Kidney tubule cell (primary cell): ENCODE measurements at regions not wholly inside any gene's neighbourhood (a gene's known extent, or its start where the extent isn't known, plus 50 kb on each side); places are given as distances from the start of the nearest gene placed in this dataset.
"Not testable (repeated sequence)": the region's sequence is repeated elsewhere in the genome, so short reads cannot be mapped to it uniquely, and the experiment has no call there.

ENCODE experiments used
- DNase-seq: peaks from one replicate; pipeline ENCODE4 v3.0.0-alpha.2; 2018; ENCODE audit warnings: low spot score

DNA sequence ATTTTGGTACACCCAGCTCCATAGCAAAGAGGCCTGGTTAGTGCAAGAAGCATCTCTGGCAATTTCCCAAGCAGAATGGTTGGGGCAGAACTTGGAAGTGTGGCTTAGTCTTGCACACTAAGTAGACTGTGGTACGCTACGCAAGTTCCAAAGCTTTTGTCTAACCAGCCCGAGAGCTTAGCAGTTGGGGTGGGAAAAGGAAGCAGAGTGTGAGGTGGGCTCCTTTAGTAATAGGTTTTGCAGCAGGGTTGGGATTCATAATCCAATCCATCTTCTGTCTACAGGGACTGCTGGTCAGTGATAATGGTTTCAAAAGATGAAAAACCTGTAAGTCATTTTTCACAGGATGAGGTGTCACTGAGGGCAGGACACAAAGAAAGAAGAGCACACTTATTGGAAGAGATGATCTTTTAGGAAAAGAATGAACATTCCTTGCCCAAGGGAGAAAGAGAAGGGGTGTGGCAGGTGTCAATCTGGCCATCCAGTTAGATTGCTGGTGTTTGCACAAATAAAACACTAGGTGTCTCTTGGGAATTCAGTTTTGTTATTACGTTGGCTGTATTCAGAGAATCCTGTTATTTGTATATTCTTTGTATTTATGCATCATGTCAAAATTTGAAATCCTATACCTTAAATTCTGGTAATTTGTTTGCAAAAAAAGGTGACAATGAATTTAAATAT, 244.3 kb downstream of the GPAT3 start:
- DNase-seq = peak; percentile 40

DNA sequence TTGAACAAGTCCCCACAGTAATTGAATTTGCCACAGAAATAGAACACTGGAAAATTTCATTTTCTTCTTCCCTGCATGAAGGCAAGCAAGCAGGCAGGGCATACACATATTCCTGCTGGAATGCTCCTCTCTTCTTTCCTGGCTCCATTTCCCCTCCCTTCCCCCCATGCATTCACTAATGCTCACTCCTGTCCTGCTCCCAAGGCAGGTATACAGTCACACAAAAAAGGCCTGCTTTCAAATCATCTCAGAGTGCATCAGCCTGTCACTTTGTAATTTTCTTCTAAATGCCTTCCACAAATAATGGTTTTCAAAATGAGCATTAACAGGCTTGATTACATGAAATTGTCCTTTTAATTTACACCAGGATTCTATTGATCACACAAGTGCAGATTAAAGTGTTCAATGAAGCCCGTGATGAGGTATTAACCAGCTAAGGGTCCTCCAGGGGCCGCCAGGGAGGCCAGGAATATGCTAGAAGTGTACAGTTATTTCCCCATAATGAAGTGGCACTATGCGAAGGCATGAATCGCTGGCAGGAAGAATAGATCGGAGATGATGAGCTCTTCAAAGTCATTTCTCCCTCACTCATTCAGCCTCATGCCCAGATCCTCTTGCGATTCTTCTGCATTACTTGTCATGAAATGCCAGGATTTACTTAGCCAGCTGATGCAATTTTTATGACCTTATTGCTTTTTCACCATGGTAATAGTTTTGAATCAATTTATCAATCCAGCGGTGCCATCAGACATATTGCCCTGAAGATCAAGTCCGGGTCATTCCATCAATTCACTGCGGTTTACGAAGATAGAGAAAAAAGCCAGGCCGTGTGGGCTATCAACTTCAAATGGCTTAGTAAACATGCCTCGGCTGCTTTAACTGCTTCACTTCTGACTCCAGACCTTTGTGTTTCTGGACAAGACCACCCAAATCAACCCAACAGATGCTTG, 243.5 kb downstream of the GPAT3 start:
- DNase-seq = no peak

DNA sequence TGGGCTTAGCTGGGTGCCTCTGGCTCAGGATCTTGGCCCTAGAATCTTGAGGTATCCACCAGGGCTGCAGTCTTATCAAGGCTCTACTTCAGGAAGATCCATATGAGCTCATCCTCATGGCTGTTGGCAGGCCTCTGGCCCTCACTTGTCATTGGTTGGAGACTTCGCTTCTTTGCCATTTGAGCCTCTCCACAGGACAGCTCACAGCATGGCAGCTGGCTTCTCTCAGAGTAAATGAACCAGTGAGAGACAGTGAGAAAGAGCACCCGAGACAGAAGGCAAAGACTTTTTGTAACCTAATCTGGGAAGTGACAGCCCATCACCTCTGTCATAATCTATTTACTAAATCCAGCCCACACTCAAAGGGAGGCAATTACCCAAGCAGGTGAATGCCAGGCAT, 236.8 kb downstream of the GPAT3 start:
- no peak for DNase-seq

DNA sequence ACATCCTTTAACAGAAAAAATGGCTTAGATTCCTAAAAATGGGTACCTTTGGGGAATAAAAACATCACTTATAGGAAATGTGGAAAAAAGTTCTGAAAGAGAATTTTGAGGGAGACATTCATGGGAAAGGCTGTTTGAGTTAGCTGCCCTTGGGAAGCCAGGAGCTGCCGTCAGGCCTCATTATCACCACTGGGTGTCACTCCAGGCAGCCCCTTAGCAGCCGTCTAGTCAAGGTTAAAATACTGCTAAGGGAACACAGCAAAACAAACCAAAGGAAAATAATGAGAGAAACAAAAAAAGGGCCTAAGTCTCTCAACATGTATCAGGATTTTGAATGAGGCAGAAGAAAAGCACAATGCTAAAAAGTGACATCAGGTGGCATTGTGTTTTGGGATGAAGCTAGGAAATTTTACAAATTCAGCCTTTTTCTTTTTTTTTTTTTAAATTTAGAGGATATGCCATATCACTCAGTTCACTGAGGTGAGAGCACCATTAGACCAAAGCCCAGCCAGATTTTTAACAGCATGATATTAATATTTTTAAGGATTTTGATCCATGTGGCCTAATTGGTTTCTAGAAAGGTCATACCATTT, 235.3 kb downstream of the GPAT3 start:
- peak; percentile 79 for DNase-seq

DNA sequence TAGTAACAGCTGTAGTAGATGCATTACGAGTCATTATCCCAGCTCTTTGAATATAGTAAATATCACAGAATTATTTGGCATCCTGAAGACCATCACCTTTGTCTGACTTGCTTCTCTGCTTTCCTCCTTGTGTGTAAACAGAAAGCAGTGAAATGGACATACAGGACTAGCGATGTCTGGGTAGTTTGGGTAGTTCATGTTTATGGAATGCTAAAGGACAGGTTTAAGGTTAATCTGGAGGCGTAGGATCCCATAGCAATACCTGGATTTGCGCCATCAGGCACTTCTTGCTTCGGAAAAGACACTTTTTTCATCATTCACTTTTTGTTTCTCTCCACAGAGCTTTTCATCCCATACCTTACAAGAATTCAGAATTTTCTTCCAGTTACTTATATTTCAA, 232.2 kb downstream of the GPAT3 start:
- DNase-seq = no peak

DNA sequence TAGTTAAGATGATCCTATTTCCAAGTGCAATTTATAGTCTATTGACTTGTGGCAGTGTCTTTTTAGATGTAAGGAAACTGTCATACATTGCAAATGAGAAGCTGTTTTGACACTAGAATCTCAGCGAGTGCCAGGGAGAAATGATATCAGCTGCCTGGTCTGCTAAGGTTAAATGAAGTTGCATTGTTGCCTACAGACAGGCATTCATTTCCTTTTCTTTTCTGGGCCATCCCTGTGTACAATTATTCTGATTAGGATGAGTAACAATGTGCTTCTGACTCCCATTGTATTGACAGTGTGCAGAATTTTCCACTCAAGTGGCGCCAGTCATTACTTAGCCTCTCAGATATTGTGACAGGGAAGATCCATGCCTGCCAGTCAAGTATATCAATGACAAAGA, 231.2 kb downstream of the GPAT3 start:
- no peak for DNase-seq

DNA sequence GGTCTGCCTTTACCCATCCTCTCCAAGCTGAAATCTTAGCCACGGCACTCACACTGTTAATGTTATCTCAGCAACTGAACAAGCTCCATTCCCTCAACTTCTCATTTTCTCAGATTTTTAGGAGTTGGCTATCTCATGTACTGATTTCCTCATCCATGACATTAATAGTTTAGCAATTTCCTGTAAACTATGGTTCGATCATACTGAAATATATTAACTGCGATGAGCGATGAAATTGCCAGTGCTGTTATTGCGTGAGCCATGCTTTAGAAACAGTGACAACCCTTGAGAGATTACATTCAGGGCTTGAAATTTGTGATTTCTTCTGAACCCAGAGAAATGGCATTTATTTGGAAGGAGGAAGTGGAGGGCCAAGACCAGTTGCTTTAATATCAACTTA, 223.7 kb downstream of the GPAT3 start:
- DNase-seq = no peak

DNA sequence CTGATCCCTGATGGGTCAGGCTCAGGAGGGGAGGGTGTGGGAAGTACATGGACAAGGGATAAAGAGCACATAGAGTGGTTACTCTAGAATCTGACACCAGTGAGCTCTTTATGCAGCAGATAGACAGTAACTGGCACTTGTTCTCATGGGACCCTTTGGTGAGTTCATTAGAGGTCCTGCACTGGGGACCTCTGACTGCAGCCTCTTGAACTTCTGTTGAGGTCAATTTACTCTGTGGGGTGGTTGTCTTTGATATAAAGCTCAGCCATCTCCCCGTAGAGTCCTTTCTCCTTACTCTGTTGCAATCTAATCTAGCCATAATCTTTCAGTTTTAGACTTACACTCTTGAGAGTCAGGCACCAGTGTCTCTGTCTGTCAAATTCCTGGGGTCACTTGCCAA, 222.4 kb downstream of the GPAT3 start:
- DNase-seq = no peak

DNA sequence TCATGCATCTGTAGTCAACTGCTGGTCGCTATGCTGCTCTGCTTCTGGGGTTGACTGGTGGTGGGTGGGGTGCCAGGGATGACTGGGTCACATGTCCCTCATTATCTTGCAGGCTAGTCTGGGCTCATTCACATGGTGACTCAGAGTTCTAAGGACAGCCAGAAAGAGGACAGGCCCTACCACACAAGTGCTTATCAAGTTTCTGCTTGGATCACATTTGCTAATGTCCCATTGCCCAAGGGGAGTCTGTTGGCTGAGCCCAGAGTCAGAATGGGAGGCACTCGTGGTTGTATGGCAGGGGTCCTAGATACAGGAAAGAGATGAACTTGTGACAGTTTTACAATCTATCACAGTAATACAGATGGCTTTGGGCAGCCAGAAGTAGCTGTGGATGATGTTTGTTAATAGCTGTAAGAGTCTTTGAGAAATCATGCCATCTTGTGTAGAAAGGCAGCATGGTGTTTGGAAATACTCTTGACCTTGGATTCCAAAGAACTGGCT, 221.3 kb downstream of the GPAT3 start:
- peak; percentile 43 for DNase-seq

DNA sequence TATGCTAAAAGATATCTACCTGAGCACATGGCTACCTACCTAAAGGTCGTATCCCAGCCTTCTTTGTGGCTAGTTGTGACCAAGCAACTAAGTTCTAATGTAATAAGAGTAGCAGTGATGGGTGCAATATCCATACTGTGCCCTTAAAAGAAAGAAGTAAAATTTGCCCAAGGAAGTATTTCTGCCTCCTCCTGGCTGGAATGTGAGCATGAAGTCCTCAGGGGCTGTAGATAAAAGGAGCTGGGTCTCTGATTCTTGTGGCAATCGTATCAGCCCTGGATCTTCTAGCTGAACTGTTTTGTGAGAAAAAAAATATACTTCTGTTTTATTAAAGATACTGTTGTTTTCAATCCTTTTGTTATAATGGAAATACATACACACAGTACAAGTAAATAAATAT, 217.4 kb downstream of the GPAT3 start:
- DNase-seq = no peak

DNA sequence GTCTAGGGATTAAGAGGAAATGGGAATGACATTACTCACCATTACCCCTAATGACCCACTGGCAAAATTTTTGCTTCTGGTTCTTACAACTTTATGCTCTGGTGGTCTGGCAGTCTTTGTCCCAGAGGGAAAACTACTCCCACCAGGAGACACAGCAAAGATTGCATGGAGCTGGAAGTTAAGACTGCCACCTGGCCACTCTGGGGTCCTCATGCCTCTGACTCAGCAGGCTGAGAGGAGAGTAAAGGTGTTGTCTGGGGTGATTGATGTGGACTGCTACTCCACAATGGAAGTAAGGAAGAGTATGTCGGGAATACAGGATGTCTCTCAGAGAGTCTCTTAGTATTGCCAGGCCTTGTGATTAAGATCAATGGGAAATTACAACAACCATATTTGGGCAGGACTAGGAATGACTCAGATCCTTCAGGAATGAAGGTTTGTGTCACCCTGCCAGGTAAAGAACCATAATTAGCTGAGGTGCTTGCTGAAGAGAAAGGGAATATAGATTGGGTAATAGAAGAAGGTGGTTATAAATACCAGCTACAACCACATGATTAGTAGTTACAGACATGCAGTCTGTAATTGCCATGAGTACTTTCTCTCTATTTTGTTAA, 215.5 kb downstream of the GPAT3 start:
- peak; percentile 89 for DNase-seq

DNA sequence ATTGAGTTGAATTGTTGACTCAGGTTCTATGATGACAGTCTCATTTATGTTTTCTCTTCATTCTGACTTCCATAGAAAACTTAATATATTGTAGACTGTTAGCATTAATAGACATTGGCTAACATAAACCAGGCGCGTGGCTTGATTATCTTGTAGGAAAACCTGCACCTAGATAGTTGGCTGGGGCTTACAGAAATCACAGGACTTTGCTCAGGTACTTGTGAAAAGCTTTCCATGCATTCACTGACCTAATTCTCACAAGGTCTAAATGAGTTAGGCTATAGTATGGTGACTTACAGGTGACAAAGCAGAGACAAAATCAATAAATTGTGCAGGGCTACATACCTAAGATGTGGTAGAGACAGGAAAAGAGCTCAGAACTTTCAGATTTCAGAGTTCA, 212.8 kb downstream of the GPAT3 start:
- DNase-seq = no peak

DNA sequence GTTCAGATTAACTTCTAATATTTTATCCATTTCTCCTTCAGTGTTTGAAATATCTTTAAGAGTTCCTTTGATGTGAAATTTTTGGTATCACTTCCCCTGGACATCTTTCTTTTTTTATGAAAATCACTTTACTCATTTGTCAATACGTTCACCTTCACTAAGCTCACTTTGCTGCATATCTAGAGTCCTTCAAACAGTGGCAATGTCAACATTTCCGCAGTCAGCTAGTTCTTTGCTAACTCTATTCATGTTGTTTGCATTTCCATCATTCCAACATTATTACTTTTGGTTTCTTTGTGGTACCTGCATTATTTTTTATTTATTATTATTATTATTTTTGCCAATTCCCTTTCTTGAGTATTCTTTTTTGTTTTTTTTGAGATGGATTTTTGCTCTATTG, 203.0 kb downstream of the GPAT3 start:
- no peak for DNase-seq

DNA sequence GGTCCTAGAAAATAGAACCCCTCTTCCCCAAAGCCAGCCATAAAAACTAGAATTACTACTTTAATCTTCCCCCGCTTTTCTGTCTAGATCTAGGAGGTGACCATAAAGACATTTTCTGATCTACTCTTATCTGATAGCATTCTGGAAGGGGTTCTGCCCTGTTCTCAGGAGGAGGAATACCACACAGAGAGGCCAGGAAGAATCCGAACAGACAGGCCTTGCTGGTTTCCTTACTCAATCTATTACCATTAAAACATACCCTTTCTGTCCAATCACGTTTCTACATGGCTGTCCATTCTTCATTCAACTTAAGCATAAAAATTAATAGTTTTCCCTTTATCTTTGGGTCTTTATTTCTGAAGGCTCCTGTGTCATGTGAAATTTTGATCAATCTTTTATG, 198.7 kb downstream of the GPAT3 start:
- no peak for DNase-seq

DNA sequence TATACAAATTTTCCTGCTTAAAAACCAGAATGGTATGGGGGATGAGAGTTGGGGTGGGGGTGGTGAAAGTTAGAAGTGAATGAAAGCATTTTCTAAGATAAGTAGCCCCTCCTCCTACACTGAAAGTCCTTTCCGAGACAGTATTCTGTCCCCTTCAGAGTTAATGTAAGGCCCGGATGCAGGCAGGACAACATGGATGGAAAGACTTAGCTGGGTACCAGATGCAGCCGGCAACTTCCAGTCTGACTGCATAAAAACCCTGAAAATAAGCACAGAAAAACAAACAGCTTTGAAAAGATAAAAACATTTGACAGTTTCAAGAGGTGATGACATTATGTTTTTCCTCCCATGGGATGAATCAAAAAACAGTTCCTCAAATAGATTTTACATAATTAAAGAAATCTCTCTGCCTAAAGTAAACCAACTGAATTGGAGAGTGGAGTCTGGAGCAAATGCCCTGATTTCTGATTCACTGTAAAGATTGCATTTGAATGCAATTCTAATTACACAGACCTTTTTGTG, 196.3 kb downstream of the GPAT3 start:
- no peak for DNase-seq

DNA sequence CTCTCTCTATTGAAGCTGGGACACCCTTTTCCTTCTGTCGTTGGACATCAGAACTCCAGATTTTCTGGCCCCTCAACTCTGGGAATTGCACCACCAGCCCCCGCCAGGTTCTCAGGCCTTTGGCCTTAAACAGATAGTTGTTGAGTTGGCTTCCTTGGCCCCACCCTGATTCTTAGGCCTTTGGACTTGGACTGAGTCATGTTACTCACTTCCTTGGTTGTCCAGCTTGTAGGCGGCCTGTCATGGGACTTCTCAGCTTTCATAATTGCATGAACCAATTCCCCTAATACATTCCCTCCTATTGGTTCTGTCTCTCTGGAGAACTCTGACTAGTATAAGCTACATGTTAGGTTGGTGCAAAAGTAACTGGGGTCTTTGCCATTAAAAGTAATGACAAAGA, 195.7 kb downstream of the GPAT3 start:
- peak; percentile 28 for DNase-seq

DNA sequence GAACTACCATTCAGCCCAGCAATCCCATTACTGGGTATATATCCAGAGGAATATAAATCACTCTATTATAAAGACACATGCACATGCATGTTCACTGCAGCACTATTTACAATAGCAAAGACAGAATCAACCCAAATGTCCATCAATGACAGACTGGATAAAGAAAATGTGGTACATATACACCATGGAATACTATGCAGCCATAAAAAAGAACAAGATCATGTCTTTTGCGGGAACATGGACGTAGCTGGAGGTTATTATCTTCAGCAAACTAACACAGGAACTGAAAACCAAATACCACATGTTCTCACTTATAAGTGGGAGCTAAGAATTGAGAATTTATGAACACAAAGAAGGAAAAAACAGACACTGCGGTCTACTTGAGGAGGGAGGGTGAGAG, 195.1 kb downstream of the GPAT3 start:
- not testable (repeated sequence) for DNase-seq

DNA sequence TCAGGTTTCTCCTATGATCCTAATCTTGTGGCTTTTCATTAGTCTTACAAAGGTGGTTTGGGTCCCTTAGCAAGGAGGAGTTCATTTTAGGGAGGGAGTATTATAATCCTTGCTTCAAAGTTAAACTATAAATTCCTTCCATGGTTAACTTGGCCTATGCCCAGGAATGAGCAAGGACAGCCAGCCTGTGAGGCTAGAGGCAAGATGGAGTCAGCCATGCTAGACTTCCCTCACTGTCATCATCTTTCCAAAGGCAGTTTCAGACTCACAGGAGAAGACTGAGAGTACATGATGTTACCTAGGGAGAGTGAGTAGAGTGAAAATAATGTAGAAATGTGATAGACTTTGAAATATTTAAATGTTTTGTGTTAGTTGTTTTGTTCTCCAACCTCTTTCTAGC, 192.3 kb downstream of the GPAT3 start:
- DNase-seq = no peak

DNA sequence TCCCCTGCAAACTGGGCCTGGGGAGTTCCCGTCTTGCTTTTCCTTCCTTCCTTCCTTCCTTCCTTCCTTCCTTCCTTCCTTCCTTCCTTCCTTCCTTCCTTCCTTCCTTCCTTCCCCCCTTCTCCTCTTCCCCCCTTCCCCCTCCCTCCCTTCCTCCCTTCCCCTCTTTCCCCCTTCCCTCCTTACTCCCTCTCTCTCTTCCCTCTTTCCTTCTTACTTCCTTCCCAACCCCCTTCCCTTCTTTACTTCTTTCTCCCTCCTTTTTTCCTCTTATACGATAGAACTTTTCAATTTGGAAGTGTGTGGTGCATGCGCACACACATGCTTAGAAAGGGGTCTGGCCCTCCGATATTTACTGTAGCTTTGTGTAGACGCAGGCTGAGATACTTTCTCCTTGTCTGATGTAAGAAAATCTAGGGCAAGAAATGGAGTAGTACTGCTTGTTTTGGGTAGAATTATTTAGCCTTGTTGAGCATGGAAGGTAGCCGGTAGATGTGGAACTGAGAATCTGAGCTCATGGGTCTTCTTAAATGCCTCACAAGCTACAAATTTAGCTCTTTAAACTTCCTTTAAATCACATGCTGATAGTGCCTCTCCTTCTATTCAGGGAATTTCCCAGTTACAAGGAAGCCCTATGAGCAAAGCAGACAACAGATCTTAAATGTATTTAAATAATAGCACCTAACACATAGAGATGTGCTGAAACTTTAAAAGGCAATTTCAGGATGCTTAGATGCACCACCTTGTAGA, 189.6 kb downstream of the GPAT3 start:
- no peak for DNase-seq

DNA sequence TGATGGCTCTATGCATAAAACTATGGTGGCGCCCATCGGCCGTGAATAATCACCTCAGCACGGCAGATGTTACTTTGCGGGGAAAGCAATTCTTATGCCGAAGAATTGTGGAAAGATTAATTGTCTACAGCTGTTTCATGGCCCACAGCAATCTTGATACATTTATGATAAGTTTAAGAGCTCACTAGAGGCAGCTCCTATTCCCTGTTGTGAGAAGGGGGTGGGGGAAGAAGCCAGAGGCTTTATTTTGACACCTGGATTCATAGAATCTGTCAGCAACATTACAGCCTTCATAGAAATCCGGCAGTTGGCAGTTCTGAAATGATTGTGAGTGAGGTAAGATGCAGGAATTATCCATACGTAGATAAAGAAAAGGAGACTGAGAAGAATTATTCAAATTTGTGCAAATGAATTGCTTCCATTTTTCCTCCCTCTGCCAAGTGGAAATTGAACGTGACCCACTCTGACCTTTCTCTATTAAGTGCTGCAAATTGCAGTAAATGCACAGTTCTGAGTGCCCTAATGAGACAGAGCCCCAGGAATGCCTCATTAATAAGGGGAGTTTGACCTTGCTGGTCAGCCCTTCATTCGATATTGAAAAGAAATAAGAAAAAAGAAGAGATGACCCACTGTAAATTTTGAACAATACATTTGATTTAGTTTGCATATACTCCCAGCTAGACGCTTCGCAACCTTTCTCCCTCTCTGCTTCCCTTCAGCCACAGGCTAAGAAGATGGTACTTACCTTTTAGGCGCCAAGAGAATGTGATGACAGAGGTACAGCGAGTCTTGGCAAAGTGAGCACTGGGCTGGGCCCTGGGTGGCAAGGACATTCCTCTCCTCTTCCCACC, 188.8 kb downstream of the GPAT3 start:
- DNase-seq = no peak

DNA sequence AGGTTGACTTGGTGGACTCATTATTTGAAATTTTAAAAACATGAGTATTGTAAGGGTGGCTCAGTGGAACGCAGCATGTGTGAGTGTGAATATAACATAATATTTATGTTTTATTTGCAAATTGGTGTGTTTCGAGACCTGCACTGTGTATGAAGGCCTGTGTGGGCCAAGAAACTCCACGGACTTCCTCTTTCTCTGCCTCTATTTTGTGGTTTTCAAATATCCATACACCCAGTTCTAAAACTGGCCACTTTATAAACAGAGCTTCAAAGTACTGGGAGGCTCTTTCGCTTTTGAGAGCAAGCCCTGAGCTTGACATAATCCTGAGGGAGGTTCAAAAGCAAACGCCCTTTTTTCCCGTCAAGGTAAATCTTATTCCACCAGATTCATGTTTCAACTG, 187.7 kb downstream of the GPAT3 start:
- no peak for DNase-seq
